Islet of Langerhans (tissue), 1 donor: ENCODE measurements at regions not wholly inside any gene's neighbourhood (a gene's known extent, or its start where the extent isn't known, plus 50 kb on each side); places are given as distances from the start of the nearest gene placed in this dataset.
"Not testable (repeated sequence)": the region's sequence is repeated elsewhere in the genome, so short reads cannot be mapped to it uniquely, and the experiment has no call there.

Source experiments
- FAIRE-seq: peaks from one replicate; lab custom pipeline; 2011; peaks lifted over from hg19 to GRCh38; lab: Jason Lieb, UNC

GRCh38 chr7:45407730-45408408 is 166.3 kb upstream of the ADCY1 start:
- no peak for FAIRE-seq

GRCh38 chr7:45408409-45408737 is 165.8 kb upstream of the ADCY1 start:
- no peak for FAIRE-seq

GRCh38 chr7:45410893-45411292 is 163.3 kb upstream of the ADCY1 start:
- no peak for FAIRE-seq

- FAIRE-seq = no peak
These were observed 160.7 kb upstream of the ADCY1 start for GRCh38 chr7:45413419-45413818.

- no peak for FAIRE-seq
These were observed 159.9 kb upstream of the ADCY1 start for GRCh38 chr7:45414226-45414625.

GRCh38 chr7:45415265-45415664 is 158.9 kb upstream of the ADCY1 start:
- FAIRE-seq = no peak

- FAIRE-seq = no peak
These were observed 157.3 kb upstream of the ADCY1 start for GRCh38 chr7:45416846-45417245.

- FAIRE-seq = no peak
These were observed 156.9 kb upstream of the ADCY1 start for GRCh38 chr7:45417268-45417667.

GRCh38 chr7:45417735-45418134 is 156.4 kb upstream of the ADCY1 start:
- peak; percentile 68 for FAIRE-seq

- FAIRE-seq = no peak
These were observed 153.2 kb upstream of the ADCY1 start for GRCh38 chr7:45420843-45421495.

GRCh38 chr7:45421806-45422205 is 152.4 kb upstream of the ADCY1 start:
- FAIRE-seq = no peak

GRCh38 chr7:45430397-45430796 is 143.8 kb upstream of the ADCY1 start:
- no peak for FAIRE-seq

- FAIRE-seq = no peak
These were observed 139.9 kb upstream of the ADCY1 start for GRCh38 chr7:45434167-45434784.

GRCh38 chr7:45435131-45435530 is 139.0 kb upstream of the ADCY1 start:
- FAIRE-seq = no peak

- no peak for FAIRE-seq
These were observed 138.3 kb upstream of the ADCY1 start for GRCh38 chr7:45435846-45436245.

GRCh38 chr7:45440776-45441175 is 133.4 kb upstream of the ADCY1 start:
- FAIRE-seq = not testable (repeated sequence)

GRCh38 chr7:45443263-45443662 is 130.9 kb upstream of the ADCY1 start:
- no peak for FAIRE-seq

- no peak for FAIRE-seq
These were observed 127.8 kb upstream of the ADCY1 start for GRCh38 chr7:45446195-45446944.

GRCh38 chr7:45447296-45447695 is 126.9 kb upstream of the ADCY1 start:
- no peak for FAIRE-seq

- FAIRE-seq = no peak
These were observed 123.5 kb upstream of the ADCY1 start for GRCh38 chr7:45450571-45451204.

GRCh38 chr7:45451342-45452035 is 122.7 kb upstream of the ADCY1 start:
- FAIRE-seq = no peak

- no peak for FAIRE-seq
These were observed 119.4 kb upstream of the ADCY1 start for GRCh38 chr7:45454771-45455170.
